ENCODE measurements at regions not wholly inside any gene's neighbourhood (a gene's known extent, or its start where the extent isn't known, plus 50 kb on each side); places are given as distances from the start of the nearest gene placed in this dataset.

DNA sequence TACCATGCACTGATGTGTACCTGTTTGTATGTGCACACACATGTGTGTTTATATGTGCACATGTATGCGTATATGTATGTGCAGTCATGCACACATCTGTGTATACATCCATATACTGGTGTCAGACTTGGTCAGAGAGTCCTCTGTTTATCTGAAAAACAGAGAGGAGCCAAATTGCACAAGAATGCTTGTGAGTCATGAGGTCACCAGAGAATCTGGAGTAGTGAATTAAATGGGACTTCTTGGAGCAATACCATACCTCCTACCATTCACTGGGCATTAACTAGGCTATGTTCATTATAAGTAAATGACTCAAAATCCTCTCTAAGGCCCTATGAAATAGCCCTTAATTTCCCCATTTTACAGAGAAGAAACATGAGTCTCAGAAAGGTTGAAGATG, 272.1 kb upstream of the C1orf87 start:
- H3K27ac ChIP-seq (ENCODE audit: control insufficient read depth, insufficient read depth, low read length): no peak overlapping the region
- H3K4me1 ChIP-seq (ENCODE audit: control insufficient read depth, extremely low read depth, insufficient read depth, low read length): no peaks in the 10 kb centered on the region
- no peak overlapping the region for H3K4me3 ChIP-seq (ENCODE audit: control insufficient read depth in 2 of 3, extremely low read depth in 1 of 3, insufficient read depth in 2 of 3, low read depth in 1 of 3, low read length in 3 of 3)
- TF ChIP-seq, protein P1, sequence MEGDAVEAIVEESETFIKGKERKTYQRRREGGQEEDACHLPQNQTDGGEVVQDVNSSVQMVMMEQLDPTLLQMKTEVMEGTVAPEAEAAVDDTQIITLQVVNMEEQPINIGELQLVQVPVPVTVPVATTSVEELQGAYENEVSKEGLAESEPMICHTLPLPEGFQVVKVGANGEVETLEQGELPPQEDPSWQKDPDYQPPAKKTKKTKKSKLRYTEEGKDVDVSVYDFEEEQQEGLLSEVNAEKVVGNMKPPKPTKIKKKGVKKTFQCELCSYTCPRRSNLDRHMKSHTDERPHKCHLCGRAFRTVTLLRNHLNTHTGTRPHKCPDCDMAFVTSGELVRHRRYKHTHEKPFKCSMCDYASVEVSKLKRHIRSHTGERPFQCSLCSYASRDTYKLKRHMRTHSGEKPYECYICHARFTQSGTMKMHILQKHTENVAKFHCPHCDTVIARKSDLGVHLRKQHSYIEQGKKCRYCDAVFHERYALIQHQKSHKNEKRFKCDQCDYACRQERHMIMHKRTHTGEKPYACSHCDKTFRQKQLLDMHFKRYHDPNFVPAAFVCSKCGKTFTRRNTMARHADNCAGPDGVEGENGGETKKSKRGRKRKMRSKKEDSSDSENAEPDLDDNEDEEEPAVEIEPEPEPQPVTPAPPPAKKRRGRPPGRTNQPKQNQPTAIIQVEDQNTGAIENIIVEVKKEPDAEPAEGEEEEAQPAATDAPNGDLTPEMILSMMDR (optimal IDR thresholded peaks at IDR 0.05 in 1 of 3, IDR thresholded peaks at IDR 0.05 in 1 of 3, conservative IDR thresholded peaks at IDR 0.05 in 1 of 3; ENCODE audit: extremely low read depth in 1 of 3, insufficient read depth in 2 of 3, low read length in 3 of 3): no peak
- TF ChIP-seq EZH2 (IDR thresholded peaks at IDR 0.05; ENCODE audit: low read length): no peak
- H3K27me3 ChIP-seq (ENCODE audit: control insufficient read depth, extremely low read depth, insufficient read depth, low read length): no peaks in the 10 kb centered on the region
- FAIRE-seq: no peak
- H3K9ac ChIP-seq (ENCODE audit: control insufficient read depth, extremely low read depth, insufficient read depth, low read length): no peak overlapping the region
- no peak overlapping the region for H2AFZ ChIP-seq (ENCODE audit: control insufficient read depth, low read length)
- dilution Hi-C loops (cut with MboI; ENCODE audit: extremely low pct_ligation_motif_present, low sequenced_read_pairs): no loop called here
- no peak overlapping the region for H3K4me2 ChIP-seq (ENCODE audit: control insufficient read depth, extremely low read depth, insufficient read depth, low read depth, low read length)
- H4K20me1 ChIP-seq (ENCODE audit: control insufficient read depth, extremely low read depth, insufficient read depth, low read length): no peaks in the 10 kb centered on the region
- H3K79me2 ChIP-seq (ENCODE audit: control insufficient read depth, insufficient read depth, low read length): no peaks in the 10 kb centered on the region
- H3K36me3 ChIP-seq (ENCODE audit: control insufficient read depth in 2 of 2, extremely low read depth in 1 of 2, insufficient read depth in 2 of 2, low read length in 2 of 2): no peaks in the 10 kb centered on the region
- no peaks in the 10 kb centered on the region for H3K9me1 ChIP-seq (ENCODE audit: control insufficient read depth, extremely low read depth, insufficient read depth, low read length)
- H3K9me3 ChIP-seq (ENCODE audit: control insufficient read depth, low read depth, low read length): no peaks in the 10 kb centered on the region
- DNase-seq (ENCODE audit: low read depth, low spot score): no peak

DNA sequence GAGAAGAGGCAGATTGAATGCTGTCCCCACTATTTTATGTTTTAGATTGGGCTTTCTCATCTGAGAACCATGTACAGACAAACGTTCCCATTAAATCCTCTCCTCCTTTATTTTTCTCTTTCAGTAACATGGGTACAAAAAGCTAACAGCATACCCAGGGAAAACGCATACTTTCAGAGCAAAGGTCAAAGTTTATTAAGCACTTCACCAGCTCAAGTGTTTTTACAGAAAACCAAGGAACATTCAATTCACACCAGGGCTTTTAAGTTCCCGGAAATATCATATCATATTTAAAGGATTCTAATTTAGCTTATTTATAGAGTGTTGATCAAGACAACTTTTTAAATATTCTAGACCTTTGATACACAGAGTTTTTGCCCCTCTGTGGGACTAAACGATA, 271.5 kb upstream of the C1orf87 start:
- Histone ChIP-seq H3K9me1 (ENCODE audit: control insufficient read depth, extremely low read depth, insufficient read depth, low read length) (no peaks in the 10 kb centered on the region), H3K4me3 (ENCODE audit: control insufficient read depth in 2 of 3, extremely low read depth in 1 of 3, insufficient read depth in 2 of 3, low read depth in 1 of 3, low read length in 3 of 3) (no peak overlapping the region), H4K20me1 (ENCODE audit: control insufficient read depth, extremely low read depth, insufficient read depth, low read length) (no peaks in the 10 kb centered on the region), H3K9ac (ENCODE audit: control insufficient read depth, extremely low read depth, insufficient read depth, low read length) (no peak overlapping the region), H3K27ac (ENCODE audit: control insufficient read depth, insufficient read depth, low read length) (no peak overlapping the region), H2AFZ (ENCODE audit: control insufficient read depth, low read length) (no peak overlapping the region), H3K4me2 (ENCODE audit: control insufficient read depth, extremely low read depth, insufficient read depth, low read depth, low read length) (no peak overlapping the region), H3K36me3 (ENCODE audit: control insufficient read depth in 2 of 2, extremely low read depth in 1 of 2, insufficient read depth in 2 of 2, low read length in 2 of 2) (no peaks in the 10 kb centered on the region), H3K4me1 (ENCODE audit: control insufficient read depth, extremely low read depth, insufficient read depth, low read length) (no peaks in the 10 kb centered on the region), H3K9me3 (ENCODE audit: control insufficient read depth, low read depth, low read length) (no peaks in the 10 kb centered on the region), H3K27me3 (ENCODE audit: control insufficient read depth, extremely low read depth, insufficient read depth, low read length) (no peaks in the 10 kb centered on the region), H3K79me2 (ENCODE audit: control insufficient read depth, insufficient read depth, low read length) (no peaks in the 10 kb centered on the region)
- dilution Hi-C loops (cut with MboI; ENCODE audit: extremely low pct_ligation_motif_present, low sequenced_read_pairs): no loop called here
- DNase-seq (ENCODE audit: low read depth, low spot score): no peak
- TF ChIP-seq, protein P1 (optimal IDR thresholded peaks at IDR 0.05 in 1 of 3, IDR thresholded peaks at IDR 0.05 in 1 of 3, conservative IDR thresholded peaks at IDR 0.05 in 1 of 3; ENCODE audit: extremely low read depth in 1 of 3, insufficient read depth in 2 of 3, low read length in 3 of 3): no peak
- no peak for TF ChIP-seq EZH2 (IDR thresholded peaks at IDR 0.05; ENCODE audit: low read length)
- no peak for FAIRE-seq

Data from keratinocyte (primary cell).